GM18858 (cell line): ENCODE measurements at regions not wholly inside any gene's neighbourhood (a gene's known extent, or its start where the extent isn't known, plus 50 kb on each side); places are given as distances from the start of the nearest gene placed in this dataset.
"Not testable (repeated sequence)": the region's sequence is repeated elsewhere in the genome, so short reads cannot be mapped to it uniquely, and the experiment has no call there.

Experiments used
- ATAC-seq: cut with Tn5 transposase; IDR thresholded peaks from one replicate; pipeline ENCODE4 v1.9.1; 2021; ENCODE audit not compliant: unreplicated experiment

- ATAC-seq = no peak
Measured at GRCh38 chrX:138954976-138955375, 243.5 kb upstream of the FGF13 start.

- no peak for ATAC-seq
Measured at GRCh38 chrX:138946926-138947325, 235.4 kb upstream of the FGF13 start.

GRCh38 chrX:138945219-138945618 is 233.7 kb upstream of the FGF13 start:
- ATAC-seq = no peak

GRCh38 chrX:138939038-138939437 is 227.5 kb upstream of the FGF13 start:
- ATAC-seq = no peak

- no peak for ATAC-seq
Measured at GRCh38 chrX:138938003-138938402, 226.5 kb upstream of the FGF13 start.

GRCh38 chrX:138931212-138931611 is 219.7 kb upstream of the FGF13 start:
- no peak for ATAC-seq

- ATAC-seq = no peak
Measured at GRCh38 chrX:138930583-138930945, 219.0 kb upstream of the FGF13 start.

- no peak for ATAC-seq
Measured at GRCh38 chrX:138929926-138930582, 218.5 kb upstream of the FGF13 start.

GRCh38 chrX:138928737-138929459 is 217.4 kb upstream of the FGF13 start:
- ATAC-seq = no peak

GRCh38 chrX:138925330-138925729 is 213.8 kb upstream of the FGF13 start:
- ATAC-seq = no peak

- ATAC-seq = no peak
Measured at GRCh38 chrX:138923805-138924204, 212.3 kb upstream of the FGF13 start.

GRCh38 chrX:138921031-138921430 is 209.5 kb upstream of the FGF13 start:
- ATAC-seq = no peak

- ATAC-seq = no peak
Measured at GRCh38 chrX:138917781-138918180, 206.3 kb upstream of the FGF13 start.

GRCh38 chrX:138914767-138915166 is 203.2 kb upstream of the FGF13 start:
- no peak for ATAC-seq

GRCh38 chrX:138908577-138908976 is 197.1 kb upstream of the FGF13 start:
- ATAC-seq = no peak

GRCh38 chrX:138897621-138898492 is 186.3 kb upstream of the FGF13 start:
- ATAC-seq = no peak

GRCh38 chrX:138890491-138890890 is 179.0 kb upstream of the FGF13 start:
- ATAC-seq = no peak

GRCh38 chrX:138889149-138889548 is 177.6 kb upstream of the FGF13 start:
- ATAC-seq = no peak

- no peak for ATAC-seq
Measured at GRCh38 chrX:138886769-138887168, 175.3 kb upstream of the FGF13 start.

GRCh38 chrX:138885886-138886285 is 174.4 kb upstream of the FGF13 start:
- no peak for ATAC-seq

GRCh38 chrX:138880293-138880692 is 168.8 kb upstream of the FGF13 start:
- not testable (repeated sequence) for ATAC-seq

- no peak for ATAC-seq
Measured at GRCh38 chrX:138877746-138878145, 166.2 kb upstream of the FGF13 start.
